K562 (cell line): ENCODE measurements at regions not wholly inside any gene's neighbourhood (a gene's known extent, or its start where the extent isn't known, plus 50 kb on each side); places are given as distances from the start of the nearest gene placed in this dataset.

Experiments
- ATAC-seq: fragments of 200-7000 bp; cut with Tn5 transposase; 3 replicates; pipeline ENCODE4 v1.9.1; 2020; ENCODE audit warnings: moderate library complexity
- BruUV-seq: library from RNA; stranded (reverse); fragments of 400-500 nt; replicated peaks from 2 replicates; lab custom pipeline; 2021; lab: Mats Ljungman, UMichigan
- CTCF ChIA-PET: fragments of 300-600 bp; formaldehyde crosslinking; extraction: SDS; loops from one replicate; lab custom pipeline; 2021; ENCODE audit warnings: low intra/inter-chr PET ratio; lab: Yijun Ruan, JAX
- POLR2A ChIA-PET: fragments of 300-600, 350-650 bp; sonication (Branson Sonifier 250); formaldehyde crosslinking; extraction: SDS; loops from one replicate; lab custom pipeline; 2021; ENCODE audit warnings: antibody characterized with exemption, inconsistent platforms; lab: Yijun Ruan, JAX
- DNase-seq, 4 experiments: peaks; one replicate each; pipeline versions ENCODE4 v3.0.0 to v3.0.0-alpha.2; 2011 to 2018; ENCODE audit warnings: low spot score in 3 of 4, mixed read lengths in 3 of 4; ENCODE audit errors: extremely low read depth in 1 of 4
- FAIRE-seq: peaks from 2 replicates; lab custom pipeline; 2011; peaks lifted over from hg19 to GRCh38; lab: Jason Lieb, UNC
- H2AFZ ChIP-seq: 2 replicates; pipeline ENCODE4 v1.6.0; 2011; ENCODE audit warnings: low read depth, low read length, control low read depth, inconsistent platforms
- H3K27ac ChIP-seq: fragments of 200-600 bp; 3 replicates; pipeline ENCODE4 v1.8.0; 2011; ENCODE audit warnings: low read depth, mild to moderate bottlenecking, control low read depth, inconsistent platforms, low read length, moderate library complexity, mixed read lengths; ENCODE audit errors: extremely low read depth
- H3K27me3 ChIP-seq, 2 experiments: fragments of 300-600 bp in 1 of 2; 2 replicates in 1 of 2; 3 replicates in 1 of 2; pipeline versions ENCODE4 v1.6.0 to v1.8.0; 2011; ENCODE audit warnings: inconsistent platforms in 2 of 2, low read length in 2 of 2, mild to moderate bottlenecking in 1 of 2, mixed read lengths in 1 of 2, moderate library complexity in 1 of 2; ENCODE audit not compliant: control insufficient read depth in 2 of 2, insufficient read depth in 2 of 2
- H3K36me3 ChIP-seq: fragments of 300-600 bp; 3 replicates; pipeline ENCODE4 v1.8.0; 2011; ENCODE audit warnings: mild to moderate bottlenecking, low read length, inconsistent platforms; ENCODE audit not compliant: control insufficient read depth, insufficient read depth
- H3K4me1 ChIP-seq, 2 experiments: fragments of 200-600 bp in 1 of 2; replicated peaks in 1 of 2; 2 replicates in 1 of 2; 3 replicates in 1 of 2; pipeline versions ENCODE4 v1.5.1 to v1.8.0; 2011; ENCODE audit warnings: inconsistent platforms in 2 of 2, low read length in 2 of 2, mild to moderate bottlenecking in 1 of 2, mixed read lengths in 1 of 2, moderate library complexity in 1 of 2; ENCODE audit not compliant: control insufficient read depth in 2 of 2, insufficient read depth in 2 of 2
- H3K4me2 ChIP-seq: 2 replicates; pipeline ENCODE4 v1.6.1; 2011; ENCODE audit warnings: low read length, control low read depth, inconsistent platforms, mixed read lengths; ENCODE audit not compliant: insufficient read depth
- H3K4me3 ChIP-seq: fragments of 200-600 bp; sonication (generic), shearing (Covaris generic); 2 replicates; pipeline ENCODE4 v1.5.1; 2016; ENCODE audit warnings: control low read depth, inconsistent platforms
- H3K79me2 ChIP-seq: fragments of 200-600 bp; 3 replicates; pipeline ENCODE4 v1.8.0; 2011; ENCODE audit warnings: low read length, inconsistent platforms; ENCODE audit not compliant: control insufficient read depth, insufficient read depth
- H3K9ac ChIP-seq, 2 experiments: 2 replicates each; pipeline versions ENCODE4 v1.6.0 to v1.6.1; 2011; ENCODE audit warnings: low read depth in 2 of 2, low read length in 2 of 2, control low read depth in 1 of 2, inconsistent platforms in 1 of 2, mild to moderate bottlenecking in 1 of 2, mixed read lengths in 1 of 2; ENCODE audit not compliant: insufficient read depth in 1 of 2
- H3K9me1 ChIP-seq: one replicate; pipeline ENCODE4 v1.6.0; 2011; ENCODE audit warnings: inconsistent platforms, mild to moderate bottlenecking, low read length, moderate library complexity; ENCODE audit not compliant: control insufficient read depth, insufficient read depth
- H3K9me3 ChIP-seq: replicated peaks from 2 replicates; pipeline ENCODE4 v1.5.1; 2011; ENCODE audit warnings: low read depth, low read length, inconsistent platforms; ENCODE audit not compliant: control insufficient read depth, insufficient read depth
- H4K20me1 ChIP-seq: replicated peaks from 2 replicates; pipeline ENCODE4 v1.6.1; 2011; ENCODE audit warnings: low read length, inconsistent platforms, mixed read lengths; ENCODE audit not compliant: control insufficient read depth, insufficient read depth
- IRF1 ChIP-seq: sonication (generic); formaldehyde crosslinking; IDR thresholded peaks from 2 replicates; pipeline ENCODE4 v1.8.0; 2022; ENCODE audit warnings: missing genetic modification reagents, mild to moderate bottlenecking, borderline replicate concordance
- NR2F6 ChIP-seq: fragments of 450-650 bp; formaldehyde crosslinking; IDR thresholded peaks from 2 replicates; pipeline ENCODE4 v1.4.0; 2020; ENCODE audit warnings: mild to moderate bottlenecking
- SPI1 ChIP-seq: IDR thresholded peaks from 2 replicates; pipeline ENCODE4 v1.6.1; 2011; ENCODE audit warnings: low read depth, low read length, control low read depth, borderline replicate concordance
- TRIM28 ChIP-seq: fragments of 450-650 bp; IDR thresholded peaks from 2 replicates; pipeline ENCODE4 v1.6.1; 2017
- ZNF184 ChIP-seq: sonication (generic); formaldehyde crosslinking; IDR thresholded peaks from 2 replicates; pipeline ENCODE4 v1.5.0; 2020; ENCODE audit warnings: missing genetic modification reagents
- WGBS: fragments of 100-300 bp; shearing (Covaris generic); methylation state at CpG from one replicate; pipeline ENCODE4 v1.1.6; 2016; ENCODE audit warnings: low coverage, mixed read lengths; ENCODE audit not compliant: insufficient coverage; ENCODE audit errors: missing lambda C conversion rate; 5-methylcytosine and 5-hydroxymethylcytosine counted together
- in situ Hi-C: fragments of 300-500 bp; cut with MboI; formaldehyde crosslinking; loops from 4 replicates; pipeline ENCODE4 v1.15.0; 2018; ENCODE audit warnings: inconsistent platforms, mixed read lengths
- intact Hi-C: fragments of 100-400 bp; cut with micrococcal nuclease; formaldehyde crosslinking; loops from 2 replicates; pipeline ENCODE4 v1.14.2; 2022
- TF ChIP-seq, protein P1 (sequence below), 2 experiments: fragments of 150-350 bp in 1 of 2; IDR thresholded peaks; 2 replicates each; pipeline ENCODE4 v1.6.1; 2012 to 2016; ENCODE audit warnings: low read depth in 2 of 2, low read length in 2 of 2, mild to moderate bottlenecking in 1 of 2, moderate library complexity in 1 of 2
- TF ChIP-seq, protein P2 (sequence below): fragments of 200-800 bp; sonication (Bioruptor generic); IDR thresholded peaks from 2 replicates; pipeline ENCODE4 v1.6.1; 2017; ENCODE audit warnings: missing genetic modification characterization, missing compliant biosample characterization

GRCh38 chr20:60125513-60125912 lies 167.3 kb downstream of the CDH26 start:
- POLR2A ChIA-PET = no interaction called here
- intact Hi-C loops (no loop called here), in situ Hi-C loops (no loop called here)
- no peak for ATAC-seq
- FAIRE-seq = no peak
- Histone ChIP-seq H3K27ac (no peak overlapping the region), H3K9ac (no peak overlapping the region), H3K4me1 (no peaks in the 10 kb centered on the region), H3K4me3 (no peak overlapping the region), H3K9me1 (no peaks in the 10 kb centered on the region), H3K27me3 (peaks cover 0 to 21% of the 10 kb centered on the region in 2 experiments; a peak in 3 of 5 replicates), H3K4me2 (no peak overlapping the region), H3K79me2 (no peaks in the 10 kb centered on the region), H2AFZ (no peak overlapping the region), H3K36me3 (no peaks in the 10 kb centered on the region), H3K9me3 (no peaks in the 10 kb centered on the region), H4K20me1 (no peaks in the 10 kb centered on the region; the same call in 1 of the 2 replicates)
- BruUV-seq = no TSS peak
- DNase-seq = no peak
- CTCF ChIA-PET = no interaction called here
- TF ChIP-seq ZNF184 (CRISPR knock-in tag) = no peak
- no peak for TF ChIP-seq IRF1 (CRISPR knock-in tag)
- TF ChIP-seq, protein P1, sequence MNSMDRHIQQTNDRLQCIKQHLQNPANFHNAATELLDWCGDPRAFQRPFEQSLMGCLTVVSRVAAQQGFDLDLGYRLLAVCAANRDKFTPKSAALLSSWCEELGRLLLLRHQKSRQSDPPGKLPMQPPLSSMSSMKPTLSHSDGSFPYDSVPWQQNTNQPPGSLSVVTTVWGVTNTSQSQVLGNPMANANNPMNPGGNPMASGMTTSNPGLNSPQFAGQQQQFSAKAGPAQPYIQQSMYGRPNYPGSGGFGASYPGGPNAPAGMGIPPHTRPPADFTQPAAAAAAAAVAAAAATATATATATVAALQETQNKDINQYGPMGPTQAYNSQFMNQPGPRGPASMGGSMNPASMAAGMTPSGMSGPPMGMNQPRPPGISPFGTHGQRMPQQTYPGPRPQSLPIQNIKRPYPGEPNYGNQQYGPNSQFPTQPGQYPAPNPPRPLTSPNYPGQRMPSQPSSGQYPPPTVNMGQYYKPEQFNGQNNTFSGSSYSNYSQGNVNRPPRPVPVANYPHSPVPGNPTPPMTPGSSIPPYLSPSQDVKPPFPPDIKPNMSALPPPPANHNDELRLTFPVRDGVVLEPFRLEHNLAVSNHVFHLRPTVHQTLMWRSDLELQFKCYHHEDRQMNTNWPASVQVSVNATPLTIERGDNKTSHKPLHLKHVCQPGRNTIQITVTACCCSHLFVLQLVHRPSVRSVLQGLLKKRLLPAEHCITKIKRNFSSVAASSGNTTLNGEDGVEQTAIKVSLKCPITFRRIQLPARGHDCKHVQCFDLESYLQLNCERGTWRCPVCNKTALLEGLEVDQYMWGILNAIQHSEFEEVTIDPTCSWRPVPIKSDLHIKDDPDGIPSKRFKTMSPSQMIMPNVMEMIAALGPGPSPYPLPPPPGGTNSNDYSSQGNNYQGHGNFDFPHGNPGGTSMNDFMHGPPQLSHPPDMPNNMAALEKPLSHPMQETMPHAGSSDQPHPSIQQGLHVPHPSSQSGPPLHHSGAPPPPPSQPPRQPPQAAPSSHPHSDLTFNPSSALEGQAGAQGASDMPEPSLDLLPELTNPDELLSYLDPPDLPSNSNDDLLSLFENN (IDR thresholded peaks at IDR 0.05; ENCODE audit: low read depth in 2 of 2, low read length in 2 of 2) = no peak
- TF ChIP-seq SPI1 = no peak
- TF ChIP-seq, protein P2, sequence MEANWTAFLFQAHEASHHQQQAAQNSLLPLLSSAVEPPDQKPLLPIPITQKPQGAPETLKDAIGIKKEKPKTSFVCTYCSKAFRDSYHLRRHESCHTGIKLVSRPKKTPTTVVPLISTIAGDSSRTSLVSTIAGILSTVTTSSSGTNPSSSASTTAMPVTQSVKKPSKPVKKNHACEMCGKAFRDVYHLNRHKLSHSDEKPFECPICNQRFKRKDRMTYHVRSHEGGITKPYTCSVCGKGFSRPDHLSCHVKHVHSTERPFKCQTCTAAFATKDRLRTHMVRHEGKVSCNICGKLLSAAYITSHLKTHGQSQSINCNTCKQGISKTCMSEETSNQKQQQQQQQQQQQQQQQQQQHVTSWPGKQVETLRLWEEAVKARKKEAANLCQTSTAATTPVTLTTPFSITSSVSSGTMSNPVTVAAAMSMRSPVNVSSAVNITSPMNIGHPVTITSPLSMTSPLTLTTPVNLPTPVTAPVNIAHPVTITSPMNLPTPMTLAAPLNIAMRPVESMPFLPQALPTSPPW (CRISPR knock-in tag) = no peak
- TF ChIP-seq TRIM28 = no peak
- TF ChIP-seq NR2F6 (CRISPR knock-in tag) = no peak
- 1% methylated on average over 8 of the region's 8 CpGs for WGBS
